ENCODE measurements at regions not wholly inside any gene's neighbourhood (a gene's known extent, or its start where the extent isn't known, plus 50 kb on each side); places are given as distances from the start of the nearest gene placed in this dataset.
A peak's percentile ranks its signal among the peaks of the same experiment; 100 is the strongest.

DNA sequence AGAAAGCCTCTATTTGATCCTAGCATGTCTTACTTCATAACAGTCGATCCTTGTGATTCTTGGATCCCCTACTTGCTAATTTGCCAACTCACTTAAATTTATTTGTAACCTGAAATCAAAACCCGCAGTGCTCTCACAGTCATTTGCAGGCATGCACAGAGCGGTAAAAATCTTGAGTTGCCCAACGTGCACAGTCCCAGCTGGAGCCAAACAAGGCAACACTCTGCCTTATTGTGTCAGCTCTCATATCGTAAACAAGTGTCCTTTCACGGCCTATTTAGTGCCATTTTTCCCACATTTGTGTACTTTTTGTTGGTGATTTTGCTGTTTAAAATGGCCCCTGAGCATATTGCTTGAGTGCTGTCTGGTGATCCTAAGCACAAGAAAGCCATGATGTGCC, 511.3 kb upstream of the WWC1 start:
- no peak for DNase-seq

DNA sequence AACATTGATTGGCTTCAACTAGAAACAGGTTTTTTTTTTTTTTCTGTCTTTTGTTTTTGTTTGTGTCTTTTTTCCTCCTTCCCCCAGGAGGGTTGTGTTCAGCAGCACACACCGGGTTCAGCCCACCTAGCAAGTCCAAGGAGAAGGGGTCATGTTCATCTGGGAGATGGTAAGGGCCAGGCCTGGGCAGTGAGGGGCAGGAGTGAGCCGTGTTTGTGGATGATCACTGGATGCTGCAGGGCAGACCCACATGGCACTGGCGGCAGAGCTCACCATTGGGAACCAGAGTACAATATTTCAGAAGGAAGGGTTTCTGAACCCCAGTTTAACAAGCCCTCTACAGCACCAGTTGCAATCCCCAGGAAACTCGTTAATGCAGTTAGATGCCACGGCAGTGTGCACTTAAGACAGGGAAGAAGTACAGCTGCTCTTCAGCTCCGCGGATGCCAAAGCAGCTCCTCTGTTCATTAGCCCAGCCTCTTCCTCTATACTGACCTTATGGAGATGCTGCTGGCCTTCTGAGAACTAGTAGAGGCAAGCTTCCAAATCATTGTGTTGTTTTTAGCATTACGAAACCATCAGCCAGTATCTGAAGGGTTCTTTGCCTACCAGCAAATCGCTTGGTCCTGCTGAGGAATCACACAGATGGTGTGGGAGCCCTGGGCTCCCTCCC, 508.2 kb upstream of the WWC1 start:
- DNase-seq: no peak

DNA sequence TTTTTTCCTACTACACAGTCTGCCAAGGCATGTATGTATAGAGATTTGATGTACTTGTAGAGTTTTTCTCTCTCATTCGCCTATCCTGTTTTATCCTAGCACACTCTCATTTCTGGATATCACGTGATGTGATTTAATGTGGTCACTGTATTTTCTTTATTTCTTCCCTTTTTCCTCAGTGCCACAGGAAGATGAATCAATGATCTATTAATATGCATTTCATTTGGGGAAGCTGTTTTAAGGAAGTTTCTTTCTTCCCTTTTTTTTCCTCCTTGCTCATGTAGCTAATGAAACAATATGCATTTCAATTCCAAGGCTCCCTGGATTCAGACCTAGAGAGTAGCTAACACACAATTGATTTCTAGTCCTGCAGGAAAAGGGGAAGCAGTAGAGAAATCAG, 506.3 kb upstream of the WWC1 start:
- DNase-seq: no peak

DNA sequence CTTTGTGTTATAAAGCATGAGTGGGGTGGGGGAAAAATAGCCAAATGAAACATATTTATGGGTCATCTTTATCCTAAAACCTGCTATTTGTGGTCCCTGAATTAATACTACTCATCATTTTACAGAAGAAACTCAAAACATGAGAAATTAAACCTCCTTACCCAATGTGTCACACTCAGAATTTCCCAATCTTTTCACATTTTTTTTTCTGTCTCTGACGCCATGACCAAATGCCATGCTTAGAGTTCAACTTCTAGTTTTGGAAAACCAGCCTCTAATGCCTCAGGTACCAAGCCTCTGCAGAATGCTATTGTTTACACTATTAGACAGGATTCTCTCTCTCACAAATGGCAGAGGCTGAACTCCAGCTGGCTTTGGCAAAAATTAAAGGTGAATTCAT, 505.5 kb upstream of the WWC1 start:
- DNase-seq: no peak

DNA sequence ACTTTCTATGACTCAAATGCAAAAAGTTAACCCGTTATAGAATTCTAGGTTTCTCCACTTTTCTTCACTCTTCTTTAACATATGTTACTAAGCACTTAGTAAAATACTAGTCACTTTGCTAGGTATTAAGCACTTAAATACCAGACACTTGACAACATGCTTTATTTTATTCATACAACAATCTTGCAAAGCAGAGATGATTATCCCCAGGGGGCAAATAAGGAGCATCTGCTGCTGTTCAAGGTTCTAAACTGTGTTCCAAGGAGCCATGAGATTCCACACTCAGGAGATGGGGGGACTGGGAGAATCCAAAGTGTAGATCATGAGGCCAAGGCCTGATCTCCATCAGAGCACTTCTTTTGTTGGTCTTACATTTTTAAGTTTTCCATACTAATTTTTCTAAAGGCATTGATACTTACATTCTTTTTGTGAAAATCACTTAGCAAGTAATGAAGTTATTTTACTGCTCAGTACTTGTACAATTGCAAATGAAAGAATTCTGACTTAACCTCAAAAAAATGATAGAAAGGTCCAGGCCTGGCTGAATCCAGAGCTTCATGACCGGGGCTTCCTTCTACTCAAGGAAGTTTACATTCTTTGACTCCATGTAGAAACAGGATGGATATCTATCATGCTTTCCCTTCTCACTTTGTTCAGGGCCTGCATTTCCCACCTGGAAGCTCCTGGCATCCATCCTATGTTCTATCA, 504.4 kb upstream of the WWC1 start:
- no peak for DNase-seq

DNA sequence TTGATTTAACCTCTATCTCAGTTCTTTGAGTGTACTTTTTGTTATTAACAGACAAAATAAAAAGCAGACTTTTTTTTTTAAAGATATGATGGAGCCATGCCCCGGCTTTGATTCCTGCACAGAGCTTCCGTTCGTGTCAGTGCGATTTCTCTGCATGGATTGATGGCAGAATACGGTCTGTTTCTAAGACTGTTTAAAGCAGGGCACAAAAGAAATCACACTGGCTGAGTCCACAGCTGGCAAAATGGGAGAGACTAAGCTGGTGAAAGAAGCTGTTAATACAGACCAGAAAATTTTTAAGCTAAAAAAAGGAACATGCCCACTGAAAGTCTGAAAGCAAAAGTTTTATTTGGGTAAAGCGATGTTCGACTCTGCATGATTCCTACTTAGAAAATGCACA, 501.4 kb upstream of the WWC1 start:
- no peak for DNase-seq

DNA sequence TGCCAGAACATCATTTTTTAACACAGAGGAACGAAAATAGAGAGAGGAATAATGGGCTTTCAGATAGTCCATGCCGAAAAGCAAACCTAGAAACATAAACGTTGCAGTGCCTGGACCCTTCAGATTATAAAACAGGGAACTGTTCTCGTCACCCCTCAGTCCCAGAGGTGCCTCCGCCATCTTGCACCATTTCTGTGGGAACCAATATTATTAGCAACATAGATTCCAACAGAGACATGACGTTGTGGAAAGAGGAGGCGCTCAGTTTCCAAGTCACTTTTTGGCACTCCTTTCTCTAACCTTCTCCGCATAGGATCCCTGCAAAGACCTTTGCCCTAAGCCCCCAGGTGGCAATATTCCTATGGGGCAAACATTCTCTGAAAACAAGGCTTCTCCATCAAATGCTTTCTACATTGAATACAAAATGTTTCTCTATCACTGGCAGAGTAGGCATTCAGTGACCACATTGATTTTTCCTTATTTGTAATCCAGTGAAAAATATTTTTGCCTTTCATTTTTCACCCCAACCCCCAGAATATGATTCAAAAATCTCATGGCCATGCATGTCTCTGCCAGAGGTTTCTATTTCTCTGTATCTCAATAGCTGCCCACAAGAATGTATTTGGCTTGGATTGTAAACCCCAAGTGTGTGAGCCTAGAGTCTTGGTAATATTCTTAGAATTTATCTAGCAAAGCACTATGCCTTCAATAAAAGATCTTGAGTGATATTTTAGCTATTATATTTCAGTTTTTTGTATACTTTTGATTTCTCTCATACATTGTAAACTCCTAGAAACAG, 500.8 kb upstream of the WWC1 start:
- DNase-seq: peak in 1 of 58 donors; percentile 4

DNA sequence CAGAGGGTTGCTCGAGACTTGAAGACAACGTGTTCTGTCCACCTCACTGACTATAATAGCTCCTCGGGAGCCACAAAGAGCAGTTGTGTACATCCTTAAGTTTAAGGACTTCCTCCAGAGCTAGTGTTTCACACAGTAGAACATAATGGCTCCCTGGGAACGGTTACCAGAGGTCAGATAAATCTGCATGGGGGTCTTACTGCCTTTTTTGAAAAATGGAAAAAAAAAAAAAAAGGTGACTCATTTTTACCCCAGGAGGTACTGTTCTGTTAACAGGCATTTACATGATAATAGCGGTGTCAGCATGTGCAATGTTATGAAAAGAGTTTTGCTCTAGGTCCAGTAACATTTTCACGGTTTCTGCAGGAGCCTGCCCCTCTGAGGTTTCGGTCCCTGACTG, 498.9 kb upstream of the WWC1 start:
- no peak for DNase-seq

DNA sequence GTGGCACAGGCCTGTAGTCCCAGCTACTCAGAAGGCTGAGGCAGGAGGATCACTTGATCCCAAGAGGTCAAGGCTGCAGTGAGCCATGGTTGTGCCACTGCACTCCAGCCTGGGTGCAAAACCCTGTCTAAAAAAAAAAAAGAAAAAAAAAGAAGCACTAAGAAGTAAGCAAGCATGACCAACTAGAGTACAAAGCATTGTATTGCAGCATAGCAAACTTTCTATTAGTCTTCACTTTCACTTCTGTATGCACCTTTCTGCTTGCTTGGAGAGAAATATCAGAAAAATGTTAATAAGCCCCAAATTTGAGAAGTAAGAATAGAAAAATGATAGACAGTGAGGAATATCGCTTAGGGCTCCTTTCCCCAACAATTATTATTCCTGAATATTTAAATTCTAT, 497.7 kb upstream of the WWC1 start:
- no peak for DNase-seq

DNA sequence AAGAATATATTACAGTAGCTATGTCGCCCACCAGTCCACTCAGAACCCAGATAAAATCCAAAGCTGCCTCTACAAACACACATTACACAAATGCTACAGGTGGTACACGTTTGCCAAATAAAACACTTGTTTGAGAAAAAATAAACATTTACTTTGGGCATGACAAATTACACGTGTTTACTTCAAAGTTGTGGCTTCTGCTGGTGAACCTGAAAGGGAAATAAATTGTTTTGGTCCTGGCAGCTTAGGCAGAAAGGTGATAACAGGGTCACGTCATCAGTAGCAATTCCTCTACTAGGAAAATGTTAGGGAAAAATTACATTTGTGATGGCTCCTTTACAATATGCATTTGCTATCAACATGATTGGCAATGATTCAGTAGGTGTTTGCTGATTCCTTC, 497.3 kb upstream of the WWC1 start:
- no peak for DNase-seq

DNA sequence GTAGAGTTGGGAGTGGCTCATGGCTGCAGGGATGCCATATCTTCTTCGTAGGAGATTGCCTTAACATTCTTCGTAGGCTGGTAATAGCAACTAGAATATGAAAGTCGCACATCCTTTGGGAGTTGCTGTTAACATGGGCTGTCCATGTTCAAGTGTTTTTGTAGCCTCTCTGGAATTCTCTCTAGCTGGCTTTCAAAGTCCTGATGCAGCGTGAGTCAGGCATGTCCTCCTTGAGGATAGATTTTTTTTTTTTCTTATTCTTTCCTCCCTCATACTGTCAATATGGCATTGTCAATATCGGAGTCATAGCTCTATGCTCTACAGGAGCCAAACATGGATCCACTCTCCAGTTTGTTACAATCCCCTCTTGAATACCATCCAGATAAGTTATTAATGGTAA, 494.8 kb upstream of the WWC1 start:
- no peak for DNase-seq

DNA sequence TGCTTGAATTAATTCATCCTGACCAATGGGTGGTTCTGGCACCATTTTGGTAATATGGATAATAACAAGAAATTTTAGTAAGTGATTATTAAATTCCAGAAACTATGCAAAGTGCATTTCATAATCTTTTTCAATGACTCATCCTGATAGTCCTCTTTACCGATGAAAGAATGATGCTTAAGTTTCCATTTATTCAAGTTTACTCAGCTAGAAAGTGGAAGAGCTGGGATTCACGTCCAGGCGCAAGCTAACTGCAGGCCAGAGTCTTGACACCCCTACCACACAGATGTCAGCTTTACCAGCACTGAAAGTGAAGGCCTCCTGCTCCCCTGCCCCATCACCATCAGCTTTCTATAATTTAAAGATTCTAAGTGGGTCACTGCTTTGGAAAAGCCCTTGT, 493.5 kb upstream of the WWC1 start:
- DNase-seq: no peak

DNA sequence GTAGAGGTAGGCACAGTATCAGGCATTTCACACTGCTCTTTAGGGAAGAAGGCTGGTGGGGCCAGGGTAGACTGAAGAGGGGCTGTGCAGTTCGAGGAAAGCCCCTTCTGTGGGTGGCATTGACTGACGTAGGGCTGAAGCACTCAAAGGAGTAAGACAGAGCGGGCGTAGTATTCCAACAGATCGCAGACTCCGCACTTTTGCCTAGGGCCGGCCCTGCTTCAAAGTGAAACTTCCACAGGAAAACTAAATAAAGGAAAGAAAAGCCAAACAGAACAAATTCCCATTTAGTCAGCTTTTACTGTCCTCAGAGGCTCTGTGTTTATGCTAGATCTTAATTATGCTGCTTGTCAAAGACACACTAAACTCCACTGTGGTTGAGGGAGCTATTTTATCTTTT, 493.0 kb upstream of the WWC1 start:
- DNase-seq: peak in 3 of 58 donors; percentile 2 to 11 (median 4)

DNA sequence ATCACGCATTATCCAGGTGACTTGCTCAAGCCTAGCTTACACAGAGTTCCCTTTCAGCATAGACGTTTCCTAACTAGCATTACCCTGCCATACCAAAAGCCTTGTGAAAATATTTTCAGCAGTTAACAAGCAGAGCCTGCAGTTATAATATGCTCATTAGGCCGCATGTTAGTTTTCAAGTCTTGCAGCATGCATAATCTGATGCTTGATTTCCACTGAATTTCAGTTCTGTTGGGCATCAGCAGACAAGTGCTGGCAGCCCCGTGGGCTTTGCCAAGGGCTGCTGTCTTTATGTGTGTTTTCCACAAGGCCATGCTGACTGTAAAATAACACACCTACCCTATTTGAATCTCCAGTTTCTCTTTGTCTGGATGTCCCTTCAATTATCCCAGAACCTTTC, 491.0 kb upstream of the WWC1 start:
- no peak for DNase-seq

DNA sequence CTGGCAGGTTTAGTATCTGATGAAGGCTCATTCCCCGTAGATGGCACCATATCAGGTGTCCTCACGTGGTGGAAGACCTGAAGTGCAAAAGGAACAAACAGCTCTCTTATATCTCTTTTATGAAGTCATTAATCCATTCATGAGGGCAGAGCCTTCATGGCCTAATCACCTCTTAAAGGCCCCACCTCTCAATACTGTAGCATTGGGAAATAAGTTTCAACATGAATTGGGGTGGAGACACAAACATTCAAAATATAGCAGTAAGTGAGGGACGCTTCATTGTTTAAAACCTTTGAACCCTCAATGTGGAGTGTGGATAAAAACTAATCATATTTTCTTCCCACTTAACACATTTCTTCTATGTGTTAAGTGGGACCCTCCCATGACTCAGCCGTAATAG, 489.4 kb upstream of the WWC1 start:
- no peak for DNase-seq

DNA sequence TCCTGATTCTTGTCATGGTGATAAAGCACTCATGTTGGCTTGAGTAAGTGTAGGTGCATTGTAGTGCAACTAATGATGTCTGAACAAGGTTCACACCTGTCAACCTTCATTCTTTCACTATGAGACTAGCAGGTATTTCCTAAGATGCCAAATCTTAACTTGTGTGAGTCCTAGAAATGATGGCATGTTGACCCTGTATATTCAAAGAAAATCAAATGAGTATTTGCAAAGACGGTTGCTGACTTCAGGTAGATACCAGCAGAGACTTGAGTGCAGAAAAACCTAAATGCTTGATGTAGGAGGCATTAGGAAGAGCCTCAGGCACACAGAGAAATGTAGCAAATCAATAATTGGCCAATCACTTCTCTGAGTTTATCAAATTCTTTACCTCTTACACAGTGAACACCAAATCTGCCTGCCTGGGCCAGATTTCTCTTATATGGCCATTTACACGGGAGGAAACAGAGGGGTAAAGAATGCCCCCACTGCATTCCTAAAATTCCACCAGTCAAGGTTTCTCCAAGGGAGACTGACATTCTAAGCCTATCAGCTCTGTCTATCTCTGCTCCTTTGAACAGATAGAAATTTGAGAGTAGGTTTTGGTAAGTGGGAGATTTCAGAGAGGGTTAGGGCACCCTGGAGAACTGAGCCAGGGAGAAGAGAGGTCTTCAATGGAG, 488.6 kb upstream of the WWC1 start:
- DNase-seq: no peak

DNA sequence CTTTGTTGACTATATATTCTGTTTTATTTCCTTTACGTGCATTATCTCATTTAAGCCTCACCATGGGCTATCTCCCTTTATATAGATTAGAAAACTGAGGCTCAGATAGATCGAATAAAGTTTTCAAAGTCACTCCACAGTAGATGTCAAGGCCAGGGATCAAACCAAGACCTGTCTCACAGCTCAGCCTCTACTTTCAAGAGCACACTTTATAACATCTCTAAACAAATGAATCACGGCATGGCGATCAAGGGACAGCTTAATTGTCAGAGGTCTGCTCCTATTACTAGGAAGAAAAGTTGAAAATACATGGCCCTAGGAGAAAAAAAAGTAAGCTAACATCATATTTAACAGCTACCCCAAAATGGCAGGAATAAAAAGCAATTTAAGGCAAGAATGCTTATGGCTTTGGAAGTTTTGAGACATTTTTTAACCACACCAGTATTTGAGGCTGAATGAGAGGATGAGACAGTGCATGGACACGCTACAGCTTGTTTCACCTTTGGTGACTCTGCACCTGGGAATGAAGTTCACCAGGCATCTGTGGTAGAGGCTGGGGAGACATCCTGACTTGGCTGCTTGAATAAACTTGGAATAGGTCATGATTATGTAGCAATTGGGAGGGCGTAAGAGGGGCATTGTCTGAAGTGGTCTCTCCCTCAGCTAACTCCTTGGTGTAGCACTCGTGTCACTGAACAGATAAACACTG, 486.8 kb upstream of the WWC1 start:
- DNase-seq: no peak

DNA sequence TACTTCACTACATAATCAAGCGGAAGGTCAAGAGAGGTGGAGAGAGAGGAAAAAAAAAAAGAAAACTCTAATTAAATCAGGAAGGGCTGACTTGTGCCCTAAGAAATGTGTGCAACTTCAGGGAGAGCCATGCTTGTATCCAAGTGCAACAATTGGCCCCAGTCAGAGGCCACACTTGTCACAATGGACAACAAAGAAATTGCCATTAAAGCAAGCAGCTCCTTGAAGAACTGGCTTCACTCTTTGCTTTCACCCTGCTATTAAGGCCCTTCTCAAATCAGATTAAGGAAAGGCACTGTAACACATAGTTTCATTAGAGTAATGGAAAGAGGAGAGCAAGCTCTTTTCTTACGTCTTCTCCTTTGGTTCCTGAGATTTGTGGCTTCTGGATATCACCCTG, 480.9 kb upstream of the WWC1 start:
- DNase-seq: no peak

DNA sequence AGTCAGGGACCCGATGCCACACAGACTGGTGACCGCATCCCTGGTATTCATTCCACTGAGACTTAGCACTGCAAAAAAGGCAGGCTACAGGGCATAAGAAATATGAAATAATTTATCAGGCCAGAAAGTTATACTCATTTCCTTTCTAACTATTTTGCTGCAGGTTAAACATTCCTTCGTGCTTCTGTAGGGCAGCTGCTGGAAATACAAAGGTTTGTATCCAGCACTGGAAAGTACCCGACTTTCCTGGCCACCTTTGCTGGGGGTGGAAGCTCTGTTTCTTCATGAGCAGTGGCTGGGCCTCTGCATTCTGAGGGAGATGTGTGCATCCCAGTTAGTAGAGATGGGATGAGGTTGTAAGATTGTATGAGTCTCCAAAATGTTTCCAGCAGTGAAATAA, 478.6 kb upstream of the WWC1 start:
- DNase-seq: no peak

DNA sequence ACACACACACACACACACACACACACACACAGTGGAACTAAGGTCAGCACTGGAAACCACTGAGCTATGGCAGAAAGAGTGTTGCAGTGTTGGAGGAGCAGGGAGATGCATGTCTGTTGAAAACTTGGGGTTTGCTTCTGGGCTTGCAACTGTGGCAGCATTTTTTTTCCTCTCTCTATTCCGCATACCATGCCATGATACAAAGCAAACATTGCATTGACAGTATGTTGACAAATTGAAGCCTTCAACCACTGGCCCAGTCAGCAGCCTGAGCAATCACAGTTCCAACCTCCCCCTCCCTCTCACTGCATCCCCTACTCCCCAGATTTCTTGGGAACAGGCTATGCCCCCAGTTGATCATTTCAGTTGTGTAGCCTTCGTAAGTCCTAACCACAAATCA, 478.1 kb upstream of the WWC1 start:
- DNase-seq: no peak

DNA sequence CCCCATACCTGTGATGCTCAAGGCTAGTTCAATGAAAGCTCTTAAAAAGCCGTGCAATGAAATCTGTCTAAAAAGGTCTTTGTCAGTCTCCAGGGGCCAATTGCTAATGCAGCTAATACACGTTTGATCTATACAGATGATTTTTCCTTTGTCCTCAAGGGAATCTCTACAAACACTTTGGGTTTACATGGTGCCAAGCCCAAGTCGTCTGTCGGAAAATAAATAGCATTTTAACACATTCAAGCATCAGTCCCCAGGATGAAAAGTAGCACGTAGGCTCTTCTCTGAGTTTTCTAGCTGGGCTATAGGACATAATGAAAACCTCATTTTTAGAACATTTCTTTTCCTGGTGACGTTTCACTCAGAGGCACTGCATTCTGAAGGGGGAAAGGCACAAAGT, 477.4 kb upstream of the WWC1 start:
- no peak for DNase-seq
